ENCODE measurements at regions not wholly inside any gene's neighbourhood (a gene's known extent, or its start where the extent isn't known, plus 50 kb on each side); places are given as distances from the start of the nearest gene placed in this dataset.

GRCh38 chr14:34204774-34205173 lies 253.9 kb upstream of the EGLN3 start:
- no peak for DNase-seq

GRCh38 chr14:34203251-34203722 lies 252.4 kb upstream of the EGLN3 start:
- DNase-seq = no peak

GRCh38 chr14:34201909-34202637 lies 251.2 kb upstream of the EGLN3 start:
- no peak for DNase-seq

GRCh38 chr14:34199585-34199984 lies 248.7 kb upstream of the EGLN3 start:
- DNase-seq = no peak

GRCh38 chr14:34198096-34198495 lies 247.2 kb upstream of the EGLN3 start:
- DNase-seq = no peak

GRCh38 chr14:34195964-34196363 lies 245.1 kb upstream of the EGLN3 start:
- no peak for DNase-seq

GRCh38 chr14:34190717-34191116 lies 239.8 kb upstream of the EGLN3 start:
- no peak for DNase-seq

GRCh38 chr14:34189866-34190265 lies 239.0 kb upstream of the EGLN3 start:
- DNase-seq = no peak

- no peak for DNase-seq
Measured at GRCh38 chr14:34187519-34188044, 236.7 kb upstream of the EGLN3 start.

GRCh38 chr14:34187061-34187460 lies 236.2 kb upstream of the EGLN3 start:
- DNase-seq = no peak

- DNase-seq = no peak
Measured at GRCh38 chr14:34184126-34184525, 233.3 kb upstream of the EGLN3 start.

- DNase-seq = no peak
Measured at GRCh38 chr14:34183478-34183877, 232.6 kb upstream of the EGLN3 start.

- DNase-seq = peak; percentile 44
Measured at GRCh38 chr14:34181338-34181737, 230.5 kb upstream of the EGLN3 start.

- DNase-seq = no peak
Measured at GRCh38 chr14:34180869-34181268, 230.0 kb upstream of the EGLN3 start.

GRCh38 chr14:34180434-34180833 lies 229.6 kb upstream of the EGLN3 start:
- no peak for DNase-seq

GRCh38 chr14:34179727-34180126 lies 228.9 kb upstream of the EGLN3 start:
- DNase-seq = peak; percentile 85

- DNase-seq = no peak
Measured at GRCh38 chr14:34177466-34177865, 226.6 kb upstream of the EGLN3 start.

- DNase-seq = no peak
Measured at GRCh38 chr14:34175574-34175973, 224.7 kb upstream of the EGLN3 start.

- no peak for DNase-seq
Measured at GRCh38 chr14:34174973-34175372, 224.1 kb upstream of the EGLN3 start.

GRCh38 chr14:34173916-34174315 lies 223.0 kb upstream of the EGLN3 start:
- DNase-seq = no peak

GRCh38 chr14:34172550-34173368 lies 221.9 kb upstream of the EGLN3 start:
- DNase-seq = no peak

- no peak for DNase-seq
Measured at GRCh38 chr14:34172173-34172451, 221.2 kb upstream of the EGLN3 start.

GRCh38 chr14:34171431-34172172 lies 220.7 kb upstream of the EGLN3 start:
- DNase-seq = no peak

GRCh38 chr14:34170882-34171281 lies 220.0 kb upstream of the EGLN3 start:
- DNase-seq = no peak

All from NCI-H1092 (cell line).